ENCODE measurements at regions not wholly inside any gene's neighbourhood (a gene's known extent, or its start where the extent isn't known, plus 50 kb on each side); places are given as distances from the start of the nearest gene placed in this dataset.

DNA sequence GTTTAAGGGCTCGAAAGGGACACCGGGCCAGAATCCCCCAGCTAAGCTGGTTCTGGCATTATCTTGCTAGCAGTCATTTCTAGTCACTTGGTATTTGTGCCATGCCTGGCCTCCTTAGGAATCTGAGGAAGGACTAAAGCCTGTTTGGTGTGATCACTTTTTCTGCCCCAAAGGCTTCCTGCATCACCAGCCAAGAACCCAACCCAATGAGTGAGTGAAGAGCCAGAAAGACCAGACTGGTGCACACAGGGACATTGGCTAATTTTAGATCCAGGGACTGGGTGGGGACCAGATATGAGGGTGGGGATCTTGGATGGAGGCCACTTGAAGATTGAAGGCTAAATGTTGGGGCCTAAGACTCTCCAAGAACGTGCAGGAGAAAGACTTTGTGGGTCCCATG lies 411.9 kb upstream of the TNP1 start:
- no peak for FAIRE-seq
- TF ChIP-seq, protein P1, sequence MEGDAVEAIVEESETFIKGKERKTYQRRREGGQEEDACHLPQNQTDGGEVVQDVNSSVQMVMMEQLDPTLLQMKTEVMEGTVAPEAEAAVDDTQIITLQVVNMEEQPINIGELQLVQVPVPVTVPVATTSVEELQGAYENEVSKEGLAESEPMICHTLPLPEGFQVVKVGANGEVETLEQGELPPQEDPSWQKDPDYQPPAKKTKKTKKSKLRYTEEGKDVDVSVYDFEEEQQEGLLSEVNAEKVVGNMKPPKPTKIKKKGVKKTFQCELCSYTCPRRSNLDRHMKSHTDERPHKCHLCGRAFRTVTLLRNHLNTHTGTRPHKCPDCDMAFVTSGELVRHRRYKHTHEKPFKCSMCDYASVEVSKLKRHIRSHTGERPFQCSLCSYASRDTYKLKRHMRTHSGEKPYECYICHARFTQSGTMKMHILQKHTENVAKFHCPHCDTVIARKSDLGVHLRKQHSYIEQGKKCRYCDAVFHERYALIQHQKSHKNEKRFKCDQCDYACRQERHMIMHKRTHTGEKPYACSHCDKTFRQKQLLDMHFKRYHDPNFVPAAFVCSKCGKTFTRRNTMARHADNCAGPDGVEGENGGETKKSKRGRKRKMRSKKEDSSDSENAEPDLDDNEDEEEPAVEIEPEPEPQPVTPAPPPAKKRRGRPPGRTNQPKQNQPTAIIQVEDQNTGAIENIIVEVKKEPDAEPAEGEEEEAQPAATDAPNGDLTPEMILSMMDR (IDR thresholded peaks at IDR 0.05; ENCODE audit: insufficient read depth, missing control alignments): no peak
- DNase-seq (ENCODE audit: insufficient read length, low spot score): no peak

DNA sequence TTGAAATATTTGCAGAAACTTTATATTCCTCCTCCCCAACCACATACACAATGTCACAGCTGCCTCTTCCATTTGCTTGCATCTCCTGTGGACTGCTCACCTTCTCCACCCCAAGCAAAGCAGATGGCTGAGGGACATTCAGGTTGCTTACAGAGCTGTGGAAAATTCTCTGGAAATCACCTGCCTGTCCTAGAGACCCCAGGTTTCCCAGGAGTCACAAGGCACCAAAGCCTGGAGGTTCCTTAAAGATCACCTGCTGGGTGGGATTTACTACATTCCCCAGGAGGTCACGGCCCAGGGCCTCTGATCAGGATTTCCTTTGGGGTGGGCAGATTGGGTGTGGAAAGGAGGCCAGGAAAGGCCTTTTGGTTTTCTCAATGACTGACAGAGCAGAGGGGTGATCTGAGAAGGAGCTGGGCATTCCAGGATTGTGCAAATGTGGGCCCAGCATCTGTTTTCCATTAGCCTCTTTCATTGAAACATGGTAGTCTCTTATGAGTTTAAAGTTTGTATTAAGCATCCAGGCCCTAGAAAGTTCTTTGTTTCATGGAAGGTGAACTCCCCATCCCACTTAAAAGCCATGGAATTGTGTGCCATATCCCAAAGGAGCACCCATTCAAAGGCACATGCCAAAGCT lies 410.7 kb upstream of the TNP1 start:
- TF ChIP-seq, protein P1 (IDR thresholded peaks at IDR 0.05; ENCODE audit: insufficient read depth, missing control alignments): no peak
- FAIRE-seq (no peak), DNase-seq (ENCODE audit: insufficient read length, low spot score) (no peak)

DNA sequence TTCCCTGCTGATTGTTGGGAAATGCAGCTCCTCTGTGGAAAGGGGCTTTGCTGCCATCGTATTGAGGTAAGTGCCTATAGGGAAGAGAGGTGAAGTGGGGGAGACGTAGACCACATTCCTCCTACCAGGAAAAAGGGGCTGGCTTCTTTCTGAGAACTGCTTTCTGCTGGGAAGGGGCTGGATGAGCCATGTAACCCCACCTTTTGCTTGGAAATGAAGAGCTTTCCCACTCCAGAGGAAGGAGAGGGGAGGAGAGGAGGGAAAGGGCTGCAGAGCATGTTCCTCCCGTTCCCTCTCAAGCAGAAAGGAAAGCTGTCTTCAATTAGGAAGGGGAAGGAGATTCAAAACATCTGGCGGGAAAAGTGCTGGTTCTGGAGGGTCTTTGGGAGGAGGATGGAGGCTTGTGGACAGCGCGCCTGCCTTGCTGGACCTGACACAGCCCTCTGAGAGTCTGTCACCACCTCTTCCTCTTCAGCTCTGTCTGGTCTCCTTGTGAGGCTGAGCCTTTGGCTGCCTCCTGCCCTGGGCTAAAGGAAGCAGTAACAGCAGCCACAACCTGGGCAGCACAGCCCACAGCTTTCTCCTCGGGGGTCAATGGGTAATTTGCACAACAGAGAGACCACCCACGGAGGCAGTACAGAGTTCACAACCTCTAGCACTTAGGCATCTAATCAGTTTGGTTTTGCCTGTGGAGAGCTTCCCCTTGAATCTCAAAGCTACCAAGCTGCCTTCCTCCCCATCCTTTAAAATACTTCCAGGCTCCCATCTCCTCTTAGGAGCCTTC lies 410.0 kb upstream of the TNP1 start:
- DNase-seq (ENCODE audit: insufficient read length, low spot score) (no peak), FAIRE-seq (no peak)
- TF ChIP-seq, protein P1 (IDR thresholded peaks at IDR 0.05; ENCODE audit: insufficient read depth, missing control alignments): no peak

DNA sequence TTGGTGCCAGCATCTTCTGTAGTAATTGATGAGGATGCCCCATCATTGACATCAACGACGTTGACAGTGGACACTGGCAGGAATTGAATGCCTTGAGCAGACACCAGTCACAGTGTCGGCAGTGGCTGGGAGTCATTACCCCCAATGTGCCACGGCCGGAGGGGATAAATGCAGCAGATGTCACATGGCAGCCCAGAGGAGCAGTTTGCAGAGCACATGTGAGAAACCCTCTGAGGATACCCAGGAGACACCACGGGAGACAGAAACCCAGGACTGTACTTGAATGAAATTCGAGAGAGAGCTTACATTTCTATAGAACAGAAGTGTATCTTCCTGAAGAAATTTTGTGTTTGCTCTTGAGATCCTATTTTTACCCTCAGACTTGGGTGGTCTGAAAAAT lies 409.1 kb upstream of the TNP1 start:
- TF ChIP-seq, protein P1 (IDR thresholded peaks at IDR 0.05; ENCODE audit: insufficient read depth, missing control alignments): no peak
- FAIRE-seq (no peak), DNase-seq (ENCODE audit: insufficient read length, low spot score) (no peak)

DNA sequence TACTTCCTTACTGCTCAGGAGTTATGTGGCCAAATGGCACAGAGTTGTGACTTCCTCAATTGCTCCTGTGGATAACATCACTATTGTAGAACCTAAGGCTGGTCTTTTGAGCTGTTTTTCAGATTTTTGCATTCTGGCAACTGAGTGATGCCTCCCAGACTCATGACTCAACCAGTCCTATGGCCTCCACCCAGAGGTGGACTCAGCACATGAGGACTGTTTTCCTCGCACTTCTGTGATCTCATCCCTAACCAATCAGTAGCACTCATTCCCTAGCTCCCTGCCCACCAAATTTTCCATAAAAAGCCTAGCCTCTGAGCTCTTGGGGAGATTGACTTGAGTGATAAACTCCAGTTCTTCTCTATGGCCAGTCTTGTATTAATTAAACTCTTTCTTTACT lies 407.9 kb upstream of the TNP1 start:
- TF ChIP-seq, protein P1 (IDR thresholded peaks at IDR 0.05; ENCODE audit: insufficient read depth, missing control alignments): no peak
- no peak for FAIRE-seq
- no peak for DNase-seq (ENCODE audit: insufficient read length, low spot score)

DNA sequence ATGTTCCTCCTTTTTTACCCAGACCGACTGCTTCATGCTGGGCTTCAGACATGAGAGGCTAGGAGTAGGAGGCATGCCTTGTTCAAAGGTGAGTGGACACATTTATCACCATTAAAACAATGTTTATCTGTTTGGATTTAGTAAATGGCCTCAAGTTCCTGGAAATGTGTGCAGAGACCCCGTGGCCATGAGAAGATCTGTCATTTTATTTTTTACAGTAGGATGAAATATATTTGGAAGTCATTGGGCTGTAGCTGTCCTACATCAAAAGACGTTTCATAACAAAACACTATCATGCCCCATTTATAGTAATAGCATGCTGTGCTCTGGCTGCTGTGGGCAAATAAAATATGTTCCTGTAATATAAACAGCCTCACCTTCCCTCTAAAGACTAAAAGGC lies 403.9 kb upstream of the TNP1 start:
- DNase-seq (ENCODE audit: insufficient read length, low spot score) (no peak), FAIRE-seq (no peak)
- TF ChIP-seq, protein P1 (IDR thresholded peaks at IDR 0.05; ENCODE audit: insufficient read depth, missing control alignments): no peak

DNA sequence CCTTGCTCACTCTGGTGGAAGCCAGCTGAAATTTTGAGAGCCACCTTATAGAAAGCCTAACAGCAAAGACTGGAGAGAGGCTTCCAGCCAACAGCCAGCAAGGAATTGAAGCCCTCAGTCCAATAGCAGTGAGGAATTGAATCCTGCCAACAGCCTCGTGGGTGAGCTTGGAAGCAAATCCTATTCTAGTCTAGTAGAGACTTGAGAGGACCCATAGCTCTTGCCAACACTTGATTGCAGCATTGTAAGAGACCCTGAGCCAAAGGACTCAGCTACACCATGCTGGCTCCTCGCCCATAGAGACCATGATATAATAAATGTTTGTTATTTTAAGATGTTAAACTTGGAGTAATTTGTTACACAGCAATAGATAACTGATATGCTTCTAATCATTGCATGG lies 403.0 kb upstream of the TNP1 start:
- FAIRE-seq (no peak), DNase-seq (ENCODE audit: insufficient read length, low spot score) (no peak)
- TF ChIP-seq, protein P1 (IDR thresholded peaks at IDR 0.05; ENCODE audit: insufficient read depth, missing control alignments): no peak
